Caki2 (cell line): ENCODE measurements at regions not wholly inside any gene's neighbourhood (a gene's known extent, or its start where the extent isn't known, plus 50 kb on each side); places are given as distances from the start of the nearest gene placed in this dataset.

Experiments
- DNase-seq: peaks from one replicate; pipeline ENCODE4 v3.0.0-alpha.2; 2015; ENCODE audit warnings: low read depth
- in situ Hi-C: cut with HindIII; loops from 2 replicates; pipeline ENCODE4 v1.10.0; 2016; ENCODE audit warnings: low sequenced_read_pairs, low pct_unique_long_range_greater_than_20kb, mixed read lengths

DNA sequence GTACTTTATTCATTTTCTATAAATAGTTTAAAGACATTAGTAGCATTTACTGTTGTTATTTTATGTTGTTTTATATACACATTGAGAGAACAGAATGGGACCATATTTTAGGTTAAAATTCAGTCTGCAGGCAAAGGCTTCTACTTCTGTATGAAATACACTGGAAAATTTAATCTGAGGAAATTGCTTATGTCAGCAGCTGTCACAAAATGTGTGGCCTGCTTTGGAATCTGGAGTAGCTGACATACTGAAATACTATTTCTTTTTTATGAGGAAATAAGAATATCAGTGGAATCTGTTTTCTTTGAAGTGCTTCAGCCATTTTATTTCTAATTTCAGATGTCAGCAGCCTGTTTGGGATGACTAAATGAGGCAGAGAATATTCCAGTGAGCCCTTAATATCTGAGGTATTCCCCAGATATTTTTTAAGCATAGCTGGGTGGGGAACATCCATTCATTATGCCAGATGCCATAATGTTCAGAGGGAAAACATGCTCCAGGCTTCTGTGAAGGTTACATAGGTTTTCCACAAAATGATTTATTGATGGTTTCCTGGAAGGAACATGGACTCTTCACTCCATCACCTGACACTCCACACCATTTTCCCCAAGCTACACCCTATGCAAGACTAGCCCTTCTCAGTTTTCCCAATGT is 267.1 kb downstream of the ARL4A start:
- in situ Hi-C loops = no loop called here
- no peak for DNase-seq

DNA sequence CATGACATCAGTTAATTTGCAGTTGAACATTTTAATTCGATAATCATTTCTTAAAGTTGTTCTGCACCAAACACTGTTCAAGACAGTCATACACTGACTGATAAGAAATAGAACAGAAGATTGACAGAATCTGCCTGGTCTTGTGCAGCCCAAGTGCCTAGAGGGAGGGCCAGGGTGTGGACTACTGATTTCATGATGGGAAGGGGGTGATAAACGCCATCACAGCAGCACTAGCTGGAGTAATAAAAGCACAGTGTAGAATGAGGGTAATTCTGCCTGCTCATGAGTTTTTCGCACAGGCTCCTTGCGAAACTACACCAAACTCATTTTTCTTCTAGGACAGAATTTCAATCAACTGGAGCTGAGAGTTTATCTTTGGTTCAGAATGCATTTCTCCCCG is 270.1 kb downstream of the ARL4A start:
- in situ Hi-C loops = no loop called here
- no peak for DNase-seq

DNA sequence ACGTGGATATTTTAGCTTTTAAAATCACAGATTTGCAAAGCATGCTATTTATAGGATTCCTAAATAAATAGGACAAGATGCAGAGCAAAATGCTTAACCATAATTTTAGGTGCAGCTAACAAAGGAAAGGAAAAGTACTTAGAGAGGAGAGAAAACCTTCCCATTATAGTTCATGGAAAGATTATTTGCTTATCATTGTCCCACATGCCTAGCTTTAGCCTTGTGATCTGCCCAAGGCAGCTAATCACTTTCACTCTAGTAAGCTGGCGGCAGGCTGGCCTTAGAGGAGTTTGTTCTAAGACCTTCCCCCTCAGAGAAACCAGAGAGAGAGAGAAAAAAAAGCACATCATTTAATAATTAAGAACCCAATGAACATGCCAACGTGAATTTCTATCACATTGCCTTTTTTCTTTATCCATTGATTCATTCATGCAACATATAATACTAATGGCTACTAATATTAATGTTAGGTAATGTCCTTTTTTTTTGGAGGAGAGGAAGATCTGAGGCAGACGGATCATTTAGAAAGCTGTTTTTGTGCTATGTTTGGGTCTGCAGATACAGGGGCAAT is 274.6 kb downstream of the ARL4A start:
- in situ Hi-C loops = no loop called here
- no peak for DNase-seq

DNA sequence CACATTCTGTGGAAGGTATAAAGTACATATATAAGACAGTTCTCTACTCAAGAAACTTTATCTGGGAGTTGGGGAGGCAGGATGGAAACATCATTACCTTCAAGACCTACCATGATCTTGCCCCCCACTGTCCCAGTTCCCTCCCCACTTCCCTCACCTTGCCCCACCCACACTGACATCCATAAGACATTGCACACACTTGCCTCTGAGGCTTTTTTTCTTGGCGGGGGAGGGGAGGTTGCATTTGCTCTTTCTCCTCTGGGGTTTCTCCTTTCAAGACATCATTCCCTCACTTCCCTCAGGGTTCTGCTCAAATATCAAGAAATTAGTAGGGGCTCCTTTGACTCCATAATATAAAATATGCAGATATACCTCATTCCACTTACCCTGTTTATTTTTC is 276.0 kb downstream of the ARL4A start:
- in situ Hi-C loops = no loop called here
- no peak for DNase-seq

DNA sequence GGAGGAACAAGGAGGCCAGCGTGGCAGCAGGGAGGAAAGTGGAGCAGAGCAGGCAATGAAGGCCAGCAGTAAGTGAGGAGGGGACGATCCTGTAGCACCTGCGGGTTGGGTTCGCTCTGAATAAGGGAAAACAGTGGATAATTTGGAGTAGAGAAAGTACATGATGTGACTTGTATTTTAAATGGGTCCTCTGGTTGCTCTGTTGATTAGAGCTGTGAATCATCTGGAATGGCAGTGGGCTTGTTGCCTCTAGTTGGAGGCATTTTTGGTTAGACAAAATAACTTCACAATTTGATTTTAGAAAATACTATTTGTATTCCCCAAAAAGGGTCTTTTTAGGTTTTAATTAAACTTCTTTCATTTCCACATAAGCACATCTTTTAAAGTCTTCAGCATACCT is 277.4 kb downstream of the ARL4A start:
- DNase-seq = no peak
- in situ Hi-C loops = no loop called here

DNA sequence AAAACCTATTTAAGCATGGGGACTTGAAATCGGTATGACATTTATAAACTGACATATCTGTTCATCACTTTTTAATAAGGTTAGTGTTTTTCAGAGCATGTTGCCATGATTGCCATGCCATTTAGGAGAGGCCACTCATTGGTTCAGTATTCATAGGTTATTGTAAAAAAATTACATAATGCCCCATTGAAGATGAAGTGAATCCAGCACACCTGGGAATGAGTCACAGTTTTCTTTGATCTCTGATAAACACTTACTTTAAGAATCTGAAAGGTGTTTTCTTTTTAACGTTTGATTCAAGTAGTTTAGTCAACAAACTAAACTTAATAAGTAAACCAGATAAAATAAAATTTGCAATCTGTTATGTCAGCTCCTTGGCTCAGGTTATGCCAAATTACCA is 278.3 kb downstream of the ARL4A start:
- no peak for DNase-seq
- in situ Hi-C loops = no loop called here

DNA sequence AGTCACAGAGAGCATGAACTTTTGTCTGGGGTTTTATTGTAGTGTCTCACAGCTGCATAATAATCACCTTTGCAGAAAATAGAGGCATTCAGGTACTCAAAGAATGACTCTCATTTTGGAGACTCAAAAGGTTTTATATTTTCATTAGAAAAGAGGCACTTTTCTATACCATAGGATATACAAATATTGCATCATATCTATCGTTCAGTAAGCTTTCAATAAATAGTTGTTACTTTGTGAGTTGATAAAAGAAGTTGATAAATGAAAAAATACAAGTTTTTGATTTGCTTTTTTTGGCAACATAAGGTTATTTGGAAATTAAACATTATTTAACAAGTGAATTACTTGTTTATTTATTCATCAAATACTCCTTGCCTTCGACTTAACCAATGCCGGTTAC is 279.9 kb downstream of the ARL4A start:
- in situ Hi-C loops = no loop called here

DNA sequence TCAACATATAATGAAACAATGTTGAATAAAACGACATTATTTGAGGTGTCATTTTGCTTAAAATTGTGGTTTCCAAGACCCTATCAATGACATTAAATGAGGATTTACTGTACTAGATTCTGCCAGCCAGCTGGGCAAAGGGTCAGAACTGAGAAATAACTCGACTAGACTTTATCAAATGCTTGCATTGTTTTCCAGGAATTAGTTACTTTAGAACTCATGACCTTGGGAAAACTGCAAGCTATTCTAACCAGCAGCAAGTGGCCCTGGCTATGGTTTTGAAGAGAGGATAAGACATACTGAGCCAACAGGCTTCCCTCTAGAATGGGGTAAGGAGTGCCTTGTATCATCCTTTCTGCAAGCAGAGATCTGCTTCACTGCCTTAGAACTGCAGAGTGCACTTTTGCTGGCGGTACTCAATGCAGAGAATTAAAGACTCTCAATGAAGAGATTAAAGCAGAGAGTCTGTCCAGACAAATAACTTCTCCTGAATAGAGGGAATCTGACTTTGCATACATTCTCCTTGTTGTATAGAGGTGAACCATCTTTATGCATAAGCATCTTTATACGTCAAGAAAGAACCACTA is 281.5 kb downstream of the ARL4A start:
- in situ Hi-C loops = no loop called here
- no peak for DNase-seq

More for the DNA sequence above, 279.9 kb downstream of the ARL4A start:
- DNase-seq = no peak

DNA sequence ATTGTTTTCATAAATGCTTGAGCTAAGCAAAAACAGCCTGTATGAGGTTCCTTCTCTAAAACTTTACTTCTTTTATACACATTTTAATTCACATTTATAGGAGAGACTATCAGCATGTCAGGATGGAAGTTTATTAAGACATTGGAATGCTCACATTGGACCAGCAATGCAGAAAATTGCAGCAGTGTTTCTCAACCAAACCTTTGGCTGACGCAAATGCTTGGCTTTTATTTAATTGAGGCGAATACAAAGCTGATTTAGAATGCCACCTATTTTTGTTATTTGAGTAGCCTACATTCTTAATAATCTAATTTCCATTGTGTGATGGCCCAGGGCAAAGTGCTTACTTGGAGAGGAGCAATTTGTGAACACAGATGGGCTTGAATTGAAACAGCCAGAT is 283.2 kb downstream of the ARL4A start:
- DNase-seq = no peak
- in situ Hi-C loops = no loop called here

DNA sequence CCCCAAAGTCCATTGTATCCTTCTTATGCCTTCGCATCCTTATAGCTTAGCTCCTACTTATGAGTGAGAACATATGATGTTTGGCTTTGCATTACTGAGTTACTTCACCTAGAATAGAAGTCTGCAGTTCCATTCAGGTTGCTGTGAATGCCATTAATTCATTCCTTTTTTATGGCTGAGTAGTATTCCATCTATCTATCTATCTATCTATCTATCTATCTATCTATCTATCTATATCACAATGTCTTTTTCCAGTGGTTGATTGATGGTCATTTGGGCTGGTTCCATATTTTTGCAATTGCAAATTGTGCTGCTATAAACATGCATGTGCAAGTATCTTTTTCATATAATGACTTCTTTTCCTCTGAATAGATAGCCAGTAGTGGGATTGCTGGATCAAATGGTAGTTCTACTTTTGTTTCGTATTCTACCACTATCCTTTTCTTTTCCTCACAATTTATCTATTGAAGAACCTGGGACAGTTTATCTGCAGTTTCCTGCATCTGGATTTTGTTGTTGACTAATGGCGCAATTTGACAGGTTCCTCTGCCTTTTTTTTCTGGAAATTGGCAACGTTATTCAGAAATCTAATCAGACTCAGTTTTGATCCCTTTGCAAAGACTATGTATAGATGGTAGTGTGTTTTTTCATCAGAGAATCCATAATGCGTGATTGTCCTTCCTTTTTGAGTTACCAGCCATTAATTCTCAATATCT is 287.2 kb downstream of the ARL4A start:
- in situ Hi-C loops = no loop called here
- no peak for DNase-seq

DNA sequence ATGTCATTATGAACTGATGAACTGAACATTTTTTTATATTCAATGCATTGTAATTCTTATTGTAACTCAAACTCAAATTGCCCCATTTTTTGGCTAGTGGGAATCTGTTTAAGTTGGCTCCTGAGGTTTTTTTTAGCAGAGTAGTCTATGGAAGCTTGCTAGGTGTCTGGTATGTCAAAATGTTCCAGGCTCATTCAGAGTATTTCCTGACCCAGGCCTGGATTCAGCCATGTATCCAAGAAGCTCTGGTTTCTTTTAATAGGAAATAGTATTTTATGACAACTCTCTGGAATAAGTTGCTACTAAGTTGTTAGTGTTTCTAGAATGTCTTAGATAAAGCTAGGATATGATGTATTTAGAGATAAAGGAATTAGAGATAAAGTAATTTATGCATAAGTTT is 288.0 kb downstream of the ARL4A start:
- in situ Hi-C loops = no loop called here
- no peak for DNase-seq

DNA sequence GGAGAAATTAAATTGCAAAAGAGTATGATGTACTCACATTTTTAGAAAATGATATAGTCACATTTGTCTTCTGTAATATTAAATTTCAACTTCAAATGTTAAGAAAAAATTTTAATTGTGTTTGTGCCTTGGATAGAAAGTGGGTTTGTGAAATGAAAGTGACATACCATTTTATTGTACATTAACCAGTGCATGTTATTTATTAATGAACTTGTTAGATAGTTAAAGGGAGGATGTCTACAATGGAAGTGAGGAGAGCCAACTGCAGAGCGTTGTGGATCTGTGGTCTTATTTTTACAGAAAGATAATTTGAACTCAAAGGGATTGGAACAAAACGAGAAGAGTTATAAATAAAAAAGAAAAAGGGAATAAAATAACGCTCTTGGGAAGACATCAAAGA is 291.7 kb downstream of the ARL4A start:
- DNase-seq = peak; percentile 45
- in situ Hi-C loops = no loop called here

DNA sequence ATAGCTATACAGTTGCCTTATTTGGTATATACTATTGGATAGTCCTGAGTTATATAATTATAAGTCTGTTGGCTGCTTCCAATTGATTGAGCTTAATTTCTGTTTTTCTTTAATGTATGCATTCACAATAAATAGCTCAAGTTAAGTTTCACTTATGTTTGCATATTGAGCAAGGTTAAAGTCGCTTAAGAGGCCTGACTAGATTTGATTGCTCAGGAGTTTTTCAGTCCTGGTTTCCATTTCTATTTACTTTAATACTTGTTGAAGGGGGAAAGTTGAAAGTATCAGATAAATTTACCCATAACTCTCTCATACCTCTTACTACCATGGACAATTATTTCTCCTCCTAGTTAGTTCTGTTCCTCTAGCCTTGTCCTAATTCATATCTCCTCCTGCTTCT is 294.7 kb downstream of the ARL4A start:
- no peak for DNase-seq
- in situ Hi-C loops = no loop called here

DNA sequence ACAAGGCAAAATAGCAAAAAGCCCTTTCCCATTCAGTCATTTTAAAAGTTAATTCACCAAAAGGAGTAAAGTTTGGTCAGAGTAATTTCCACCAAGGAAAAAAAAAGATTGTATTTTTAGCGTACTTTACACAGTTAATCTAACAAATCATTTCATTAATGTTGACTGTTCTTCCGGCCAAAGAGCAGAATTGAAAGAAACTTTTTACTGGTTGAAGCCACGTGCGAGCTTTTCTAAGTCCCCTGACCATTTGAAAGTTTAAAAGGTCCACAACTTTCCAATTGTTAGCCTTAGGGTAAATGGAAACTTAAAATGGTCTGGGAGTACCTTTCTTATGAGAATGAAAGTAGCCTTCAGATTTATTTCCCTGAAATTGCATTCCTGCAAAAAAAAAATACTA is 296.7 kb downstream of the ARL4A start:
- in situ Hi-C loops = no loop called here
- DNase-seq = no peak

DNA sequence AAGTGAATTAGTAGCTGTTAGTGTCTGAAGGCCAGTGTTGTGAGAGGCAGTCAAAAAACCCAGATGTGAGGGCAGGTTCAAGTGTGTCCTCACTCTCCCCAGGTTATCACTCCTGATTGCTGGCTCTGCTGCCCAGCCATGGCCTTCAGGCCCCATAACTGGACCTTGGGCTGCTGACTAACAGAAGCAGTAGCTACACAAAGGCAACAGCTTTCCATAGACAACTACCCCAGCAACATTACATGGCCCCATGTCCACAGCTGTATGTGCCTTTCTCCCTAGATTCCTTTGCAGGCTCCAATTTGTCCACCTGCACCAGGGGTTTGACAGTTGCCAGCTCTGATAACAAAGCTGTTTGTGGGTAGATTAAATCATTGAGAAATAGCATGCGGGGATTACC is 297.8 kb downstream of the ARL4A start:
- DNase-seq = no peak
- in situ Hi-C loops = no loop called here

DNA sequence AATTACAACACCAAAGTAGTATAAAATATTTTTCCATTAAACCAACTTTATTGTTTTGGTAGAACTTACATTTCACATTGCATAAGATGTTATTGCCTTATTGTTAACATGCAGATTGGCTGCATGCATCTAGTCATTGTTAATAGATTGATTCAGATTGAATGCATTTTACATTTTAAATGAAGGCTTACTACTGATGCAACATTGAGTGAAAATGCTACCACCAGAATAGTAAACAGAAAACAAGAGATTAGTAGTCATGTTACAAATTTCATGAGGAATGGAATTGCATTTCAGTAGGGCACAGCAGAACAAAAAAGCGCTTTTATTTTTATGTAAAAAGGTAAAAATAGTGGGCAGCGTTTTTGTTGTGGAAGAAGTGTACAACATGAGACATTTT is 298.3 kb downstream of the ARL4A start:
- no peak for DNase-seq
- in situ Hi-C loops = no loop called here

DNA sequence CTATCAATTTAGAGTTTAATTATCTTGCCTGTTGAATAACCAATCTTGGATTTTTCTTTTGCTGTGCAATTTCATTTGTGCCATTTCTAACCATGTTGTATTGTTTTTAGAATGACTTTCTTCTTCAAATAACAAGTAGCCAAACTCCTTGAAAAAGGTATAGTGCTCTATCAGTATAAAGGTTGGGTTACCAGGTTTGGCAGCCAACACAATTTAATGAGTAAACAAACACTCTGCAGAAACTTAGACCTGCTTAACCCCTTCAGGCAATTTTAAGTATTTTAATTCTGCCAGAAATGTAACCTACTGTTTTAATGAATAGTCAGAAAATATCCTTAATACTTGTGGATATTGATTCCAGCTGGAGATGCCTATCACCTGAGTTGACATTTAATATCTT is 299.8 kb downstream of the ARL4A start:
- in situ Hi-C loops = no loop called here
- DNase-seq = no peak

DNA sequence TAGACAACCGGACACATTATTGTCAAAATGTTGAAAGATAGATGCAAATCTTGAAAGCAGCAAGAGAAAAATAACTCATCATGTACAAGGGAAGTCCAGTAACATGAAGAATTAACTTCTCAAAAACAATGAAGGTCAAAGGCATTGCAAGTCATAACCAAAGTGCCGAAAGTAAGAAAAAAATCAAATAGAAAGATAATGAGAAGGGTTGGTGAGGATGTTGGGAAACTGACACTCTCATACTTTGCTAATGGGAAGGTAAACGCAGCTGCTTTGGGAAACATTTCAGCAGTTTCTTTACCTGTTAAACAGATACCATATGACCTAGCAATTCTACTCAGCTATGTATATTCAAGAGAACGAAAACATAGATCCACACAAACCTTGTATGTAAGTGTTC is 303.0 kb downstream of the ARL4A start:
- in situ Hi-C loops = no loop called here
- no peak for DNase-seq

DNA sequence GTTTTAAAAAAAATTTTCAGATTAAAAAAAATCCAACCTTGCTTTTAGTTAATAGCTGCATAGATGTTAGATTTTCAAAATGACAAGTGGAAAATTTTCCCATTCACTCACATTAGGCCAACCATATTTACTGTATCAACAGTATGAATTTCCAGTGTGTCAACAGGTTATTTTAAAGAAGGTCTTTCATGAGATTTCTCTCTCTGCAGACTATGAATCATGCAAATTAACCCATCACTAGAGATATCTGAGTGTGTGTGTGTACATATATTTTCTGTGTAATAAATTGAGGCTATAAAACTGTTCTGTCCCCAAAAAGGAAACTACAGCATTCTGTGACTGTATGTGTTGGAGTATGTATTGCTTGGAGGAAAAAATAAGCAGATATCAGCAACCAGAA is 305.6 kb downstream of the ARL4A start:
- in situ Hi-C loops = no loop called here
- DNase-seq = no peak
